Stimulated activated CD8-positive, alpha-beta memory T cell treated with anti-CD3 and anti-CD28 coated beads, Interleukin-15, amount 100 ng/mL, for 48 hours (primary cell): ENCODE measurements at regions not wholly inside any gene's neighbourhood (a gene's known extent, or its start where the extent isn't known, plus 50 kb on each side); places are given as distances from the start of the nearest gene placed in this dataset.

Source experiments
- DNase-seq, 2 donors: peaks; one replicate each; pipeline ENCODE4 v3.0.0-alpha.2; 2020; ENCODE audit warnings: low read depth in 2 of 2

GRCh38 chr1:57517587-57518374, 93.9 kb upstream of the DAB1 start:
- DNase-seq = no peak

- no peak for DNase-seq
These were observed 88.5 kb upstream of the DAB1 start for GRCh38 chr1:57512386-57512785.

GRCh38 chr1:57506941-57507340, 83.1 kb upstream of the DAB1 start:
- no peak for DNase-seq

GRCh38 chr1:57503337-57503736, 79.5 kb upstream of the DAB1 start:
- no peak for DNase-seq

- DNase-seq = no peak
These were observed 76.4 kb upstream of the DAB1 start for GRCh38 chr1:57500136-57500830.

- no peak for DNase-seq
These were observed 70.7 kb upstream of the DAB1 start for GRCh38 chr1:57494530-57495079.

GRCh38 chr1:57492586-57493226, 68.8 kb upstream of the DAB1 start:
- DNase-seq = no peak

- no peak for DNase-seq
These were observed 65.6 kb upstream of the DAB1 start for GRCh38 chr1:57489358-57490036.

GRCh38 chr1:57485643-57486042, 61.8 kb upstream of the DAB1 start:
- DNase-seq = no peak

GRCh38 chr1:57483954-57484353, 60.1 kb upstream of the DAB1 start:
- no peak for DNase-seq

GRCh38 chr1:57479471-57479870, 55.6 kb upstream of the DAB1 start:
- no peak for DNase-seq

GRCh38 chr1:57475366-57475765, 51.5 kb upstream of the DAB1 start:
- DNase-seq = no peak

- DNase-seq = no peak
These were observed 50.4 kb upstream of the DAB1 start for GRCh38 chr1:57474137-57474750.
